Neural cell (in vitro differentiated cells): ENCODE measurements at regions not wholly inside any gene's neighbourhood (a gene's known extent, or its start where the extent isn't known, plus 50 kb on each side); places are given as distances from the start of the nearest gene placed in this dataset.

Experiments
- EP300 ChIP-seq: fragments of 450-650 bp; conservative IDR thresholded peaks from 2 replicates; pipeline ENCODE4 v1.6.1; 2014; ENCODE audit warnings: antibody characterized with exemption, mild to moderate bottlenecking, moderate library complexity; ENCODE audit not compliant: poor library complexity, severe bottlenecking
- POLR2AphosphoS5 ChIP-seq: IDR thresholded peaks from 2 replicates; pipeline ENCODE4 v1.6.1; 2012
- TAF1 ChIP-seq: IDR thresholded peaks from 2 replicates; pipeline ENCODE4 v1.6.1; 2012; ENCODE audit warnings: low read depth
- TF ChIP-seq, protein P1 (sequence below): fragments of 450-650 bp; IDR thresholded peaks from 2 replicates; pipeline ENCODE4 v1.5.1; 2014; ENCODE audit warnings: antibody characterized with exemption, mild to moderate bottlenecking, moderate library complexity; ENCODE audit not compliant: poor library complexity, severe bottlenecking
- TF ChIP-seq, protein P2 (sequence below): IDR thresholded peaks from 2 replicates; pipeline ENCODE4 v1.6.1; 2012; ENCODE audit warnings: borderline replicate concordance

DNA sequence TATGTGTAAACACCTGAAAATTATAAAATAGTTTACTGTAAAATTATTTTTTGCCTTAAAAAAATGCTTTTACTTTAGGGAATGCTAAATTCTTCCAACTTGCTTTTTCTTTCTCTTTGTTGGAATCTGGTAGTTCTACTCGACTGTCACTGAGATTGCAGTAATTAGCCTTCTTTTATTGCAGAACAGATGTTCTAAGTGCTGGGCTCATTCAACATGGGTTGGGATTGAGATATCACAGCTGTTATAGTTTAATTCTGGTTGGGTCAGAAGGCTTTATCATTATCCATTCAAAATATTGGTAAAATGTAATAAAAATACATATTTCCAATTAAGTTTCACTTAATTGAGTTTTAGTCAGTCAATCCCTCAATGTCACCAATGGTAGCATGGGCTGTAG lies 686.7 kb downstream of the CDH18 start:
- TF ChIP-seq, protein P1, sequence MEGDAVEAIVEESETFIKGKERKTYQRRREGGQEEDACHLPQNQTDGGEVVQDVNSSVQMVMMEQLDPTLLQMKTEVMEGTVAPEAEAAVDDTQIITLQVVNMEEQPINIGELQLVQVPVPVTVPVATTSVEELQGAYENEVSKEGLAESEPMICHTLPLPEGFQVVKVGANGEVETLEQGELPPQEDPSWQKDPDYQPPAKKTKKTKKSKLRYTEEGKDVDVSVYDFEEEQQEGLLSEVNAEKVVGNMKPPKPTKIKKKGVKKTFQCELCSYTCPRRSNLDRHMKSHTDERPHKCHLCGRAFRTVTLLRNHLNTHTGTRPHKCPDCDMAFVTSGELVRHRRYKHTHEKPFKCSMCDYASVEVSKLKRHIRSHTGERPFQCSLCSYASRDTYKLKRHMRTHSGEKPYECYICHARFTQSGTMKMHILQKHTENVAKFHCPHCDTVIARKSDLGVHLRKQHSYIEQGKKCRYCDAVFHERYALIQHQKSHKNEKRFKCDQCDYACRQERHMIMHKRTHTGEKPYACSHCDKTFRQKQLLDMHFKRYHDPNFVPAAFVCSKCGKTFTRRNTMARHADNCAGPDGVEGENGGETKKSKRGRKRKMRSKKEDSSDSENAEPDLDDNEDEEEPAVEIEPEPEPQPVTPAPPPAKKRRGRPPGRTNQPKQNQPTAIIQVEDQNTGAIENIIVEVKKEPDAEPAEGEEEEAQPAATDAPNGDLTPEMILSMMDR, result no peak
- TF ChIP-seq EP300 (no peak), POLR2AphosphoS5 (no peak), TAF1 (no peak)
- TF ChIP-seq, protein P2, sequence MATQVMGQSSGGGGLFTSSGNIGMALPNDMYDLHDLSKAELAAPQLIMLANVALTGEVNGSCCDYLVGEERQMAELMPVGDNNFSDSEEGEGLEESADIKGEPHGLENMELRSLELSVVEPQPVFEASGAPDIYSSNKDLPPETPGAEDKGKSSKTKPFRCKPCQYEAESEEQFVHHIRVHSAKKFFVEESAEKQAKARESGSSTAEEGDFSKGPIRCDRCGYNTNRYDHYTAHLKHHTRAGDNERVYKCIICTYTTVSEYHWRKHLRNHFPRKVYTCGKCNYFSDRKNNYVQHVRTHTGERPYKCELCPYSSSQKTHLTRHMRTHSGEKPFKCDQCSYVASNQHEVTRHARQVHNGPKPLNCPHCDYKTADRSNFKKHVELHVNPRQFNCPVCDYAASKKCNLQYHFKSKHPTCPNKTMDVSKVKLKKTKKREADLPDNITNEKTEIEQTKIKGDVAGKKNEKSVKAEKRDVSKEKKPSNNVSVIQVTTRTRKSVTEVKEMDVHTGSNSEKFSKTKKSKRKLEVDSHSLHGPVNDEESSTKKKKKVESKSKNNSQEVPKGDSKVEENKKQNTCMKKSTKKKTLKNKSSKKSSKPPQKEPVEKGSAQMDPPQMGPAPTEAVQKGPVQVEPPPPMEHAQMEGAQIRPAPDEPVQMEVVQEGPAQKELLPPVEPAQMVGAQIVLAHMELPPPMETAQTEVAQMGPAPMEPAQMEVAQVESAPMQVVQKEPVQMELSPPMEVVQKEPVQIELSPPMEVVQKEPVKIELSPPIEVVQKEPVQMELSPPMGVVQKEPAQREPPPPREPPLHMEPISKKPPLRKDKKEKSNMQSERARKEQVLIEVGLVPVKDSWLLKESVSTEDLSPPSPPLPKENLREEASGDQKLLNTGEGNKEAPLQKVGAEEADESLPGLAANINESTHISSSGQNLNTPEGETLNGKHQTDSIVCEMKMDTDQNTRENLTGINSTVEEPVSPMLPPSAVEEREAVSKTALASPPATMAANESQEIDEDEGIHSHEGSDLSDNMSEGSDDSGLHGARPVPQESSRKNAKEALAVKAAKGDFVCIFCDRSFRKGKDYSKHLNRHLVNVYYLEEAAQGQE, result no peak
